NCI-H2227 (cell line): ENCODE measurements at regions not wholly inside any gene's neighbourhood (a gene's known extent, or its start where the extent isn't known, plus 50 kb on each side); places are given as distances from the start of the nearest gene placed in this dataset.

Source experiments
- DNase-seq: peaks from one replicate; lab custom pipeline; 2025; ENCODE audit not compliant: unreplicated experiment; lab: John Stamatoyannopoulos, UW

DNA sequence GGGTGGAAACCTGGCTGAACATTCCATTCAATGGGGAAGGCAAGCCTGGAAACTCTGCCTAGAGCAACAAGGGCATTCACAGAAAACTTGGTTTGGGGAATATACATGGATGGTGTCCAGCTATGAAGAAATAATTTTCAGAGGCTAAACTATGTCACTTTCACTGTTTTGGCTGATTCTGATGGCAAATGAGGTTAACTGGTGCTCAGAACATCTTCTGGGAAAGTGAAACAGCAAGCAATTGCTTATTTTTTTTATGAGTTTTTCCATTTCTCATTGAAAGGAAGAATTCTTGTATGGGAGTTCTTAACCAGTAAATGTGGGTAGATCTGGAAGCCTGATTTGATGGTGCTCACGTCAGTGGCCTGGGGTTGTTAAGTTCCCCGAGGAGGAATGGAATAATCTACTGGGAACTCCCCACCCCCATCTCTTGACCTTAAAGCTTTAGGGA is 132.8 kb upstream of the BTG1 start:
- no peak for DNase-seq

DNA sequence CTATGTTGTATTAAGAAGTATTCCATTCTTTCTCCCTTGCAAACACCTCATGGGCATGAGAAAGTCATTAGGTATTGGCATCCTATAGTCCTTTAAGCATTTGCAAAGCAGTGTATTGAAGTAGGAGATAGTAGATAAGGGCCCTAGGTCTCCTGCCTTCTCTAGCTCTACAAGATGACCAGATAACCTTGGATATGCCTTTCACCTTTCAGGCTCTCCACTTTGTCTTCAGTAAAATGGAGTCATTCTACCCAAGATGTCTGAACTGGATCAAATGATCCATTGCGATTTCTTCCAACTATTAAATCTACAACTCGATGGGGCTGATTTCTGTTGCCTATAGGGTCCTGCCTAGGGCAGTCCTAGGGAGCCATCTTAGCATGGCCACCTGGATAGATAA is 132.1 kb upstream of the BTG1 start:
- DNase-seq = no peak

DNA sequence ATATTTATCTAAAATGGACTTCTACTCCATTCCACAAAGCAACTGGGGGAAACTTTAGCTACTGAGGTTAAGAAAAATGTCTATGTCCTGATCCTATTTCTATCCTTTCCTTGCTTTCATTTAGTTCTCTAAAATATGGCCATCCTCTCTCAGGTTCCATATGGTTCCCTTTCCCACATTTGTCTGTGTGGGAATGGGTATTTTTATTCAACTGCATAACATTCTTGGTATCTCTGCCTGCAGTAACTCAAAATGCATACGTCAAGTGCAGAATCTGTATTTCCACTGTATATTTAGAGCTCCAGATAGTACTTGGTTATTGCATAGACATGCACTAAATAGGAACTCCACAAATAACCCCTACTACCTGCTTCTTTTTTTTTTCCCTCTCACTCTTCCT is 130.6 kb upstream of the BTG1 start:
- DNase-seq = no peak

DNA sequence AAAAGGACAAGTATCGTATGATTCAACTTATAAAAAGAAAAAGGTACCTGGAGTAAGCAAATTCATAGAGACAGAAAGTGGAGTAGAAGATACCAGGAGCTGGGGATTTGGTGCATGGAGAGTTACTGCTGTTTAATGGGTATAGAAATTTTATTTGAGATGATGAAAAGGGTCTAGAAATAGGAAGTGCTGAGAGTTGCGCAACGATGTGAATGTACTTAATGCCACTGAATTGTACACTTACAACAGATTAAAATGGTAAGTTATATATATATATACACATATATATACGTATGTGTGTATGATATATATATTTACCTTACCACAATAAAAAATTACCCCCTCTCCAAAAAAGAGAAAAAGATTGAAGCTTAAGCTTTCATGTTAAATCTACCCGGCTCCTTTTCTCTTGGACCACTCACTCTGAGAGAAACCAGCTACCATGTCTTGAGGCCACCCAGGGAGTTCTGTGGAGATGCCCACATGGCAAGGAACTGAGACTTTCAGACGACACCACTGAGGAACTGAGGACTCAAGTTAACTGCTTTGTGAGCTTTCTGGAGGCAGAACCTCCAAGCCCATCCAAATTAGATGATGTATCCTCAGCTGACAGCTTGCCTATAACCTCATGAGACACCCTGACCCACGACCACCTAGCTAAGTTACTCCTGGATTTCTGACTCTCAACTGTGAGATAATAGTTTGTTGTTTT is 130.0 kb upstream of the BTG1 start:
- no peak for DNase-seq

DNA sequence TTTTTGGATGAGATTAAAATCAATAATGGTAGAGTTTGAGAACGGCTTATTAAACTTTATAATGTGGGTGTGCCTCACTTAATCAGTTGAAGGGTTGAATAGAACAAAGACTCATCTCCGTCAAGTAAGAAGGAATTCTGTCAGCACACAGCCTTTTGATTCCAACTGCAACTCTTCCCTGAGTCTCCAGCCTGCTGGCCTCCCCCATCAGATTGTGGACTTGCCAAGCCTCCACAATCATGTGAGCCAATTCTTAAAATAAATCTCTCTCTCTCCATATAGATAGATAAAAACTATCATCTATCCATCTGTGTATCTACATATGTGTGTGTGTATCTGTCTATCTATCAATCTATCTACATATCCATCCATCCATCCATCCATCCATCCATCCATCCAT is 127.4 kb upstream of the BTG1 start:
- DNase-seq = no peak

DNA sequence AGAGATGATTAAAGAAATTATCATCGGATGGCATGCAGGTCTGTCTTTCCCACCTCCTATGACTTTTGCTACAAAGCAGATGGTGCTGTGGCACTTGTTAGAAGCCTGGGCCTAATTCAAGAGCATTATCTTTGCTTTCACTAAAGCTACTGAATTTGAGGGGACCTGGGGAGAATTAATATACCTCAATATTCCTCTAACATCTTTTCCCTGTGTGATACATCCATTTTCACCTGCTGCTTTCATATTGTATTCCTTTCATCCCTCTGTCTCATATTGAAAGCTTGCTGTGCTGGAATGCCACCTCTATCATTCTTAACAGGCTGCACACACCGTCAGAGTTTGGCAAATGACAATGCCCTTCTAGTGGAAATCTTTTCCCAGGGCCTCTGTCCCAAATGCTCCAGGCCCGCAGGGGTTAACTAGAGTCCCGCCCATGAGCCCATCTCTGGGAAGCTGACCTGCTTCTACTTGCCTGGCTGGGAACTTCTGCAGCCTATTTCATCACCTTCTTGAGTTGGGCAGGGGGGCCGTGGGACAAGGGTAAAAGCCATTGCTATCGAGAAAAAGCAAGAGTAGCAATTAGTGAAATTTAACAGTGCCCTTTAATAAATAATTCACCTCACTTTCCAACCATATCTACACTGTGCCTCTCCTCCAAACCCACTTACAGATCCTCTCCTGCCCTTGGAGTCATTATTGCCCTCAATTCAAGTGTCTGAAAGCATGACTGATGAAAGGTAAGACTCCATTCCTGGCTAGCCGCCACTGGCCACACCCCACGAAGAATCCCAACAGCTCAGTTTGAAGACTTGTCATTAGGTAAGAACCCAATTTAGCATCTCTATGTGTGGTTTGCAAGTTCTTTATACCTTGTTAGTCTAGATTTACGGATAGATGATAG is 126.7 kb upstream of the BTG1 start:
- DNase-seq = peak; percentile 25

DNA sequence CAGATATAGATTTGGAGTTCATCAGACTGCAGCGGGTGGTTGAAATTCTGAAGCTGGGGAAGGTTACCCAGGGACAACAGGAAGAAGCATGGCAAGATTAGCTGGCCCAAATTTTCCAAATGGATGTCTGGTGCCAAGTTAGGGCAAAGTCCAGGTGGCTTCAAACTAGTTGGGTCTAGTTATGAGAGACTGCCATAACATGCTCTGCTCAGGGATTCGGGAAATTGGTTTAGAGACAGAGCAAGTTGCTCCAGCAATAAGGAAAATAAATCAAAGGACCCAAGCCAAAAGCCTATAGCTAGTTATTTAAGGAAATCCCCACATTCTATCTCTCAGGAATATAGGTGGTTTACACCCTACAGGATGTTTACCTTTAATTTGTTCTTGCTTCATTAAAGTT is 125.7 kb upstream of the BTG1 start:
- no peak for DNase-seq

DNA sequence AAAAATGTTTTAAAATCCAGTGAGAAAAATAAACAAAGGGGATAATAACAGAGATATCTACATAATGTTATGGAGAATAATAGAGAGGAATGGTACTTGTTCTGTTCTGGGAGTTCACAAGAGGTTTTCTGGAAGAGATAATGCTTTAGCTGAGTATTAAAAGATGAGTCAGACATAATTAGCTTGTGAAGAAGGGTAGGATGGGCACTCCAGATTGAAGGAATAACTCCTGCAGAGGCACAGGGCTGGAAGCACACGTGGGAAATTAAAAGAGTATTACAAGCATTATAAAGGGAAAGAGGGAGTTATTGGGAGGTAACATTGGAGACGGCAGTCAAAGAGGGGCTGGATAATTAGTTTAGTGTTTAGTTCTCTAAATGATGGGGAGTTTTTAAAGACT is 124.9 kb upstream of the BTG1 start:
- DNase-seq = peak; percentile 29

DNA sequence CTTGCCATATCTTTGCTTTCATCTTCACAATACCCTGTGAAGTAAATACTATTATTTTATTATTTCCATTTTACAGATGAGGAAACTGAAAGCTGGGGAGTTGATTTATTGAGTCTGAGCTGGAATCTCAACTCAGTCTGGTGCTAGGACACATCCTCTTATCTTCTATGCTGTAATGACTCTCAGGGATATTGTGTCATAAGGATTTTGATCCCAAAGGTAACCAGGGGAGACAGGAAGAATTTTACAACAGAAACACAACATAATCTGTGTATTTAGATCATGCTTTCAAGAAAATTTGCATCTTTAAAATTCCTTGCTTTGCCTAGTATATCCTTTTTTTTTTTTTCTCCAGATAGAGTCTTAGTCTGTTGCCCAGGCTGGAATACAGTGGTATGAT is 123.3 kb upstream of the BTG1 start:
- DNase-seq = no peak

DNA sequence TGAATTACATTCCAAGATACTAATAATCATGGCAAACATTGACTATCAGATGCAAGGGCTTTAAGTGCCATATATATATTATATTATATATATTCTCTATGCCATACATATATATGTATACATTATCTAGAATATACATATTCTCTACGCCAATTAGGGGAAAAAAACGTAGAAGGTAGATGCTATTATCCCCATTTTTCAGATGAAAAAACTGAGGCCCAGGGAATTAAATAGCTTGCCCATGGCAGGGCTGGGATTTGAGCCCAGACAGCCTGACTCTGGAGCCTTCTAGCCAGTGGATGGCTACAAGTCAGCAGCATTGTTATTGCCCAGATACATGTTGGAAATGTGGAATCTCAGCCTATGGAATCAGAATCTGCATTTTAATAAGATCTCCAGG is 116.0 kb upstream of the BTG1 start:
- no peak for DNase-seq

DNA sequence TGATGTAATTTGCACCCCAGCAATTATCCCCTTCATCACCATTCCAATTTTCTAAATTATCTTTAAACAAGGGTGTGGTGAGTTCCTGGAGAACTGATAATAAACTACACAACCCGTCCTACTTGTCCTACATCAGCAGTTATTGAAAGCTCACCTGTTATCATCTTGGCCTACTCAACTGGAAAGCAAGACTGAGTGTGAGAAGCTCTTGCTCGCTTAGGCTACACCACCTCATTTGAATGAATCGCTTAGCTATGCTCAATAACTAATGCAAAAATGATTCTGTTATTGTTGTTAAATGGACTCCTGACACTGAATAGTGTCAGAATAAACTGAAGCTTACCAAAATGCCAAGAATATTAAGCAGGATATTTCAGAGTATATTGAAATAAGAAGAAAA is 115.4 kb upstream of the BTG1 start:
- no peak for DNase-seq

DNA sequence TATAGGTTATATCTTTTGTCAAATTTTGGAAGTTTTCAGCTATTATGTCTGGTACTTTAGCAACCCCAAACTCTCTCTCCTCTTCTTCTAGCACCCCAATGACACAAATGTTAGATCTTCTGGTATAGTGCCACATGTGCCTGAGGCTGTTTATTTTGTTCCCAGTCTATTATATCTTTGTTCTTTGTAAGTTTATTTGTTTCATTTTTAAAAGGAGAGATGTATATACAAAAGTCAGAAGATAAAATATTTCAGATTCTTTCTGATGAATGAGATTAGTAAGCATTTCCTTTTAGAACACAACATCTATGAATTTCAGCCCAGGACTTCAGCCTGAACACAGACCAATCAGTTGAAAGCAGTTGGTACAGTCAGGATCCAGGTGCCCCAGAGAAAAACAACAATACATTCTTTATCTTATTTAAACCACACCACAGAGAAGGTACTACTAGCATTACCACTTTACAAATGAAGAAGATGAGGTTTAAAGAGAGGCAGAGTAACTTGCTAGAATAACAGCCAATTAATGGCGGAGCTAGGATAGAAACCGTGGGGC is 114.1 kb upstream of the BTG1 start:
- no peak for DNase-seq

DNA sequence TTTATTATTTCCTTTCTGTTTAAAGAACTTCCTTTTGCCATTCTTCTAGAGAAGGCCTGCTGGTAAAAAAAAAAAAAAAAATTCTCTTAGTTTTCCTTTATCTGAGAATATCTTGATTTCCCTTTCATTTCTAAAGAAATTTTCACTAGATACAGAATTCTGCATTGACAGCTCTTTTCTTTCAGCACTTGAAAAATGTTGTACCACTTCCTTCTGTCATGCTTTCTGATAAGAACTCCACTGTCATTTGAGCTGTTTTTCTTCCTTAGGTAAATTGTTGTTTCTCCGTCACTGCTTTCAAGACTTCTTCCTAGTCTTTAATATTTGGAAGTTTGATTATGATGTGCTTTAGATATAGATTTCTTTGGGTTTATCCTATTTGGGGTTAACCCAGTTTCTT is 113.6 kb upstream of the BTG1 start:
- DNase-seq = no peak

DNA sequence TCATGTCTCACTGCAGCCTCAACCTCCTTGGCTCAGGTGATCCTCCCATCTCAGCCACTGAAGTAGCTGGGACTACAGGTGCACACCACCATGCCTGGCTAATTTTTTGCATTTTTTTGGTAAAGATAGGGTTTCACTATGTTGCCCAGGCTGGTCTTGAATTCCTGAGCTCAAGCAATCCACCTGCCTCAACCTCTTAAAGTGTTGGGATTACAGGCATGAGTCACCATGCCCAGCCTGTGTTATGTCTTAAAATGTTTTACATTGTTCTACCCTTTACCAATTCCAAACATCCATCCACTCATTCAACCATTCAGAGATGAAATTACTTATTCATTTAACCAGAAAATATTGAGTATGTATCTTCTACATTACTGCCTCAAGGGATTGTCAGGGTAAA is 111.6 kb upstream of the BTG1 start:
- no peak for DNase-seq

DNA sequence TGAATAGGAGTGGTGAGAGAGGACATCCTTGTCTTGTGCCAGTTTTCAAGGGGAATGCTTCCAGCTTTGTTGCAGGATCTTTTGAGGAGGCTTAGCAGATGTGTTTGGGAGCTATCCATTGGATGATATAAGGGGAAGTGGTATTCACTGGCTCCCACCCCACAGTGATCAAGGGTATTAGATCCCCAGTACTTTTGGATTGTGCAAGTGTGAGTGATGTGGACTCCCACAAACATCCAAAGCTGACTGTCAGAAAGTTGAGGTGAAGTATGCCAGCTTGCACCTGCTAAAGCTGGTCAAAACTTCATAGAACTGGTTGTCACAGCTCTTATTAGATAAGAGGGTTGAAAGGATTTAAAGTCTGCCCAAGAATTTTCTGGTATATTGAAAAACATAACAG is 110.1 kb upstream of the BTG1 start:
- no peak for DNase-seq

DNA sequence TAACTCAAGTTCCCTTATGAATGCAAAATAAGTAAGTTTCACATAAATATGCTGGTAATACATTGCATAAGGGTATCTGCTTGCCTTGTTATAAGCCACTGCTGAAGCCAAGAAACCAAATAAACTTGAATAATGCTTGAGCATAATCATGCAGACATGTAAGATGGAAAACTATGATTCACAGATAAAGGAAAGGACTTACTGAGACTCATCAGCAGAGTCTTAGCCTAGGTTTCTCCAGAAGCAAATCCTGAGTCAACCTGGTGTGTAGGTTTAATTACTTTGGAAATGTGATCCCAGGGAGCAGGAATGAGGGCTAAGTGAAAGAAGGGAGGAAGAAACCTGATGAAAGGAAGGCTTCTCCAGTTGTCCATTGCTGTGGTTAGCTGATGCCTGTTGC is 107.7 kb upstream of the BTG1 start:
- DNase-seq = no peak

DNA sequence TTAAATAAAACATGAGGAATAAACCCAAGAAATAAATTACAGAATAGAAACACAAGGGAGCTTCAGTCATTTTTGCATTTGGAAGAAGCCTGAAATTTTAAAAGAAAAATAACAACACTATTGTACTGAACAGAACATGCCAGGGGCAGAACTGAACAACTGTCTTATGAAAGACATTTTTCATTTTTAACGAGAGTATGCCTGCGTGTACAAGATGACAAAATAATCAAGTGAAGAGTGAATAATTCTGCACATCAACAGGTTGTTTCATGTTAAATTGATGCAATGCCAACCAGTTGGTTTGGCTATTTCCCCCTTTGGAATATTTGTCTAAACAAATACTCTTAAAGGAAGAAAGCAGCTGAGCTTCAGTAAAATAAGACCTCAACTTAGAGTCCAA is 103.3 kb upstream of the BTG1 start:
- no peak for DNase-seq

DNA sequence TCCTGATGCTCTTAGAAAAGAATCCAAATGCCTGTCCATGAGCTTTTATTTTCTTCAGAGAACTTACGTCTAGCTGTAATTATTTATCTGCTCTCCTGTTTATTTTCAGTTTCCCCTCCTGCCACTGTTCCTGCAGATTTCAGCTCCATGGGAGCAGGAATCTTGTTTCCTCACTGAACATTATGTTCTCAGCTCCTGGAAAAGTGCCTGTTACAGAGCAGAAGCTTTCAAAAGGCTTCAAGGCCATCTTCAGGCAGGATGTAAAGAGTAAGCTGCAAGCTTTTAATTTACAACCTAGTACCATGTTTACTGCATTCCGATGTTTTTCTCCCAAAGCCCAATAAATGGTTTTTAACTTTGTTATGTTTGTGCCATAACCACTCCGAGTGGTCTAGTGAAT is 98.4 kb upstream of the BTG1 start:
- no peak for DNase-seq

DNA sequence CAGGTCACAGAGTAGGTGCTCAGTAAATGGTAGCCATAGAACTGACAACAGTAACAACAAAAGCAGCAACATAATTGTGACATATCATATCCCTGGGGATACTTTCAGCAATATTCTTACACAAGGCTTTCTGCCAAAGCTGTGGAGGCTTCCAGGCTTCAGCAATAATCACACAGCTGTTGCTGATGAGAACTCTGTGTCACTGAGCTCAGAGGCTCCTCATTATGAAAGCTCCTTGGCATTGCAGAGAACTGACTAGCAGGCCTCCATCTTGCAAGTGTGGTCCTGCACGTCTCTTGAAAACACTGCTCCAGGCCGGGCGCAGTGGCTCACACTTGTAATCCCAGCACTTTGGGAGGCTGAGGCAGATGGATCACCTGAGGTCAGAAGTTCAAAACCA is 97.3 kb upstream of the BTG1 start:
- DNase-seq = no peak

DNA sequence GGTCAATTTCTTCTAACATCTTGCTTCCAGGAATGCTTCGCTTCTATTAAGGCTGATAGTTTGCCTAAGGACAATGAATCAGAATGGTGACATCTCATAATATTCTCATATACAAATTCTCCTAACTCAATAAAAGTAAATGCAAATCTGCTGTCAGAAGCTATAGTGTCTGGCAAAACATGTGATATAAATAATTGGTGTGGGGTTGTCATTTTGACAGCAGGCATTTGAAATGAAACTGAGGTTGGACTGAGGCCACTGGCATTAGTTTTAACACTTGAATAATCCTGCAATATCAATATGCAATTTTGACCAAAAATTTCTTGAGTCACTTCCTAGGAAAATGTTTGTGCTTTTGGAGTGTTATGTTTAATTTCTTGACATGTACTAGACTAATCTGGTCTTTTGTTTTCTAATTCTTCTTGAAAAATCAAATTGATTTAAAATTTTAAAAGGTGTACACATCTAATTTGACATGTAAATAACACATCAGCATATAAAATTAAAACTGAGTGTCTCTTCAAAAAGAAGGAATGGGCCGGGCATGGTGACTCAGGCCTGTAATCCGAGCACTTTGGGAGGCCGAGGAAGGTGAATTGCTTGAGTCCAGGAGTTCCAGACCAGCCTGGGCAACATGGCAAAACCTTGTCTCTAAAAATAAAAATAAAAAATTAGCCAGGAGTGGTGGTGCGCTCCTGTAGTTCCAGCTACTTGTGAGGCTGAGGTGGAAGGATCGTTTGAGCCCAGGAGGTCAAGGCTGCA is 92.3 kb upstream of the BTG1 start:
- no peak for DNase-seq

DNA sequence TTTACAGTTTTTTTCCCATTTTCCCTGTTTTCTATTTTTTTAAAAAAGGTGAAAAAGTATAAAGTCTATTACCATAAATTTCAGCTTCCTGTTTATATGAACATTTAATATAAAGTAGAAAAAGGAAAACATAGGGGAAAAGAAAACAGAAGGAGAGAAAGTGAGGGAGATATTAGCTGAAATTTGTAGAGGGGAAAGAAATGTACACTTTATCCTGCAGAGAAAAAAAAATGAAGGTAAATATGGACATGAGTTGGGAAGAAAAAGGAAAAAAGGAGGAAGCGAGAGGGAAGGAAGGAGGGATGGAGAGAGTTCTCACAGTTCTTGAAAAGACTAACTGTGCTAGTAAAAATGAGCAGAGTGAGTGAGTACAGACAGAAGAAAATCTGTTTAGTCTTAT is 91.6 kb upstream of the BTG1 start:
- DNase-seq = no peak
